HG03354 (cell line): ENCODE measurements at regions not wholly inside any gene's neighbourhood (a gene's known extent, or its start where the extent isn't known, plus 50 kb on each side); places are given as distances from the start of the nearest gene placed in this dataset.

ENCODE experiments used
- ATAC-seq: cut with Tn5 transposase; IDR thresholded peaks from one replicate; pipeline ENCODE4 v1.9.1; 2021; ENCODE audit warnings: mild to moderate bottlenecking; ENCODE audit not compliant: unreplicated experiment, poor library complexity, severe bottlenecking

- no peak for ATAC-seq
Observed at GRCh38 chr5:73346878-73347408, 101.6 kb downstream of the FOXD1 start.

GRCh38 chr5:73344835-73345234 is 103.7 kb downstream of the FOXD1 start:
- no peak for ATAC-seq

DNA sequence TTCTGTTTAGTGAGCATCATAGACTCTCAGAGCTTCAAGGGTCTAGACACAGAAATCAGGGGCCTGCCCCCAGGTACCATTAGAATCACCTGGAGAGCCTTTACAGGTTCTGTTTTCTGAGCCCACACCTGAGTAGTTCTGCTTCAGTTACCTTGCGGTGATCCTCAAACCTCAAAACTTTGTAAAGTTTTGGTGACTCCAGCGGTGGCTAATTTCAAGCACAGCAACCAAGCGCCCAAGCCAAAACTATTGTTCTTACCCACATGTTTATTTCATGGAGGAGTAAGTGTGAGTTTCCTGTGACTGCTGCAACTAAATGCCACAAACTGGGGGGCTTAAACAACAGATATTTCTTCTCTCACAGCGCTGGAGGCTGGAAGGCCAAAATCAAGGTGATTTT is 108.9 kb downstream of the FOXD1 start:
- no peak for ATAC-seq

- no peak for ATAC-seq
Observed at GRCh38 chr5:73339051-73339575, 109.5 kb downstream of the FOXD1 start.

DNA sequence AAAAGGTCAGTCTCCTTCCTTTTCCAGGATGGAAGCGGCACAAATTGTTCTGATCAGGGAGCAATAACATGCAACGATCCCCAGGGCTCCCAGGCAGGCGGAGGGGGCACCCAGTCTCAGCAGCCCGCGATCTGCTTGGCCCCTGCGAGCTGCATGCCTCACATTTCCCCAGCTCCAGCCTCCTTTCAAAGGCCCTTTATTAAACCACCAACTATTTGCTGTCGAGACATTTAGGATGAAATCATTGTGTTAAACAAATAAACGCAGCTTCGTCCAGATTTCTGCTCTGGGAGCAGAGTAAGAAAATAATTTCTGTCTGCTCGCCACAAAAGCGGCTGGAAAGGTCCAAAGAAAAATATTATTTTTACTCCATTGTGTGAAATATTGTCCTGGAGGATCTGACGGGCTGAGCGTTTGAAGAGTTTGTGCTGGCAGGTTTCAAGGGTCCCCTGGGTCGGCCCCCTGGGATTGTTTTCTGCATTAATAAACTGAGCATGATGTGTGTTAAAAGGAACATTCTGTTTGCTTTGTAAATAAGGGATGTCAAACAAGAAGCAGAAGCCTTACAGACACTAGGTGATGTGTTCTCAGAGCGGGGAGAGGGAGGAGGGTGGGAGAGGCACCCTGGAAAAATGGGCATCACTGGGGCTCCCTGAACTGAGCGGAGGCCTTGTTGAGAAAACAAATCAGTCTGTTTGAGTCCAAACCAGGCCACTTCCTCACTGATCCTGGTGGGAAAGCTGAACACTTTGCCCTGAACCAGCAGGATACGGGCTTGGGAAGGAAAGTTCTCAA is 110.1 kb downstream of the FOXD1 start:
- ATAC-seq: no peak

GRCh38 chr5:73337586-73338255 is 110.9 kb downstream of the FOXD1 start:
- ATAC-seq: no peak

- no peak for ATAC-seq
Observed at GRCh38 chr5:73336366-73336765, 112.2 kb downstream of the FOXD1 start.

- no peak for ATAC-seq
Observed at GRCh38 chr5:73333944-73334703, 114.5 kb downstream of the FOXD1 start.

- no peak for ATAC-seq
Observed at GRCh38 chr5:73330613-73331012, 118.0 kb downstream of the FOXD1 start.

DNA sequence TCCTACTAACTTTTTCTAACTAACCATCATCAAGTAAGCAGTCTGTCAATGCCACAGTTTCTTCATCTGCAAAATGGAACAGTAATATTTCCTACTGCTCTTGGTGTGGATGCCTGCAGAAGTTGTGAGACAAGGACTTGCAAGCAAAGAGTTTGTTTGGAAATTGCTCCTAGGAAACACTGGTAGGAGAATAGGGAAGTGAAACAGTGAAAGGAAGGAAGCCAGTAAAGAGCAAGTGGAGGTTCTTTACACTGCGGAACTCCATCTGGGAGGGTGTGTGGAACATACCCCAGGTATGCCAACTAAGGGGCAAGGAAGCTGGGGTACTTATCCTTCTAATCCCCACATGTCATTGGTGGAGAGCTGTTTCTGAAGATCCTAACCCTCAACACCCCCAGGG is 119.9 kb downstream of the FOXD1 start:
- ATAC-seq: no peak

DNA sequence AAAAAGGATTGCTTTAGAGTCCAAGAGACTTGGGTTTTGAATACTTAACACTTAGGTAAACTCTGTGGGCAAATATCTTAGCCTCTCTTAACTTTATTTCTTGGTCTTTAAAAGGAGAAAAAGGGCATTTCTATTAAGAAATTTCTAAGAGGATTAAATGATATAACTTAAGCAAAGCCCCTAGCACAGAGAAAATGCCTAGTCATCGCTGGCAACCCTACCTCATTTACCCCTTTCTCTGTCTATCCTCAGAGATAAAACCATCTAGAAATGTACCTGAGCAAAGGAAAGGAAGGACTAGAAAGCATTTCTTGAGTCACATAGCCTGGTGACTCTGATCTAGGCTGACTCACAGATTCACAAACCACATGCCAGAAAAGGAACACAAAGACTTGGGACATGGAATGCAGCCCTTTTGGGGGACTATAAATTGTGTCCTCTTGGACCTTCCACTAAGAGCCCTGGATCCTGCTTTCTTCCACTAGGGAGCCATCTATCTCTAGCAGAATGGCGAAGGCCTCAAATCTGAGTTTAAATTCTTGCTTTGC is 120.6 kb downstream of the FOXD1 start:
- no peak for ATAC-seq

- ATAC-seq: no peak
Observed at GRCh38 chr5:73325546-73325945, 123.0 kb downstream of the FOXD1 start.

GRCh38 chr5:73323466-73323865 is 125.1 kb downstream of the FOXD1 start:
- no peak for ATAC-seq

DNA sequence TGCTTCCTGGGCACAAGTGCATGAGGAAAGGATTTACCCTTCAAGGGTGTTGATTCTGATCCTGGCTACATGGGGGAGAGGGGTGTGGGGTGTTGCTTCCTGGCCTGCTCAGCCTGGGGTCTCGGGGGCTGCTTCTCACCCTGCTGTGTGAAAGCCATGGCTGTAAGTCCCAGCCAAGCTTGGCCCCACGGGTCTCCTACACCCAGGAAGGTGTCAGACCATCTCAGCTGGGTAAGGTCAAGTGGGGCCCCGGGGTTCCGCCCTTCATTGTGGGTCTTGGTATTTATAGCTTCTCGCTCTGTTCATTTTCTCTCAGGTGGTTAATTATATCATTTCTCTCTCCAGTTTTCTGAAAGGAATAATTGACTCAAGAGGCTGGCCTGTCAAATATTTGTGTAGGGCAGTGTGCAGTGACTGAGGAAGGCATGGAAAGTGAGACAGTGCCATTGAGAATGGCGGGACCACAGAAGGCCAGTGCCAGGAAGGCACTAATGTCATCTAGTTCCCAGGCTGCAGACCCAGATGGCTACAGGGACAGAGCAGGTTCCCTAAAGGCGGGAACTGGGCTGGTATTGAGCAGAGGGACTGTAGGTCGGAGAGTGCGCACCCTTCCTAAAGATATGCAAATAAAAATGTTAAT is 126.0 kb downstream of the FOXD1 start:
- ATAC-seq: no peak

DNA sequence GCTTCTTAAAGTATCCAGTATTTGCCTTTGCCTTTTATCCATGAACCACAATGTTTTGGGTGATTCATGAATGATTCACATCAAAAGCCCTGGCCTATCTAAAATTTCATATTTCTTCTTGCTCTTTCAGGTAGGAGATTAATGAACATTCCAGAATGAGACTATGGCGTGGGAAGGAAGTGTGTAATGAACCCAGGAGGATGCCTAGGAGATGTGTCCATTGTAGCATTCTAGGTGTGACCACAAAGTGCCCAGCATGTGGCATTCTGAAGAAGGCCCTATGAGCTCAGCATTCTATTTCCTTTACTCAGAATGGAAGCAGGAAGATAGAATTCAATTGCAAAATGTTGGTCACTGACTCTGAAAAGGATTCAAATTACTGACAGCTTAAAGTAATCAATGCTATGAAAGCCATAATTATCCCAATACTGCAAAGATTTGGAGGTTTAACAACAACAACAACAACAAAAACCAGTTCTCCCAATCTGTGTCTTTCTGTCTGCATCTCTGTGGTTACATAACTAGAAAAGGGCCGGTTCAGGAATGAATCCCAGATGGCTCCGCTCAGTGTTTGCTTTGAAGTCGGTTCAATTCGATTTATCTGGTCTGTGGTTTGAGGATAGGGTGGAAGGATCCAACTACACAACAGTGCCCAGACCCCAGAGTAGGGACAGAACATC is 126.7 kb downstream of the FOXD1 start:
- ATAC-seq: no peak

GRCh38 chr5:73319036-73319435 is 129.5 kb downstream of the FOXD1 start:
- ATAC-seq: no peak

GRCh38 chr5:73318308-73318719 is 130.3 kb downstream of the FOXD1 start:
- no peak for ATAC-seq

GRCh38 chr5:73317523-73317922 is 131.1 kb downstream of the FOXD1 start:
- no peak for ATAC-seq
